AG10803 (cell line): ENCODE measurements at regions not wholly inside any gene's neighbourhood (a gene's known extent, or its start where the extent isn't known, plus 50 kb on each side); places are given as distances from the start of the nearest gene placed in this dataset.

Source experiments
- DNase-seq: peaks from one replicate; pipeline ENCODE4 v3.0.0; 2010; ENCODE audit warnings: low read depth
- H3K4me3 ChIP-seq: 2 replicates; pipeline ENCODE4 v1.5.1; 2011; ENCODE audit warnings: mild to moderate bottlenecking, low read length, control low read depth
- TF ChIP-seq, protein P1 (sequence below): conservative IDR thresholded peaks from 2 replicates; pipeline ENCODE4 v1.5.1; 2011; ENCODE audit warnings: mild to moderate bottlenecking, low read length, control low read depth, inconsistent platforms

DNA sequence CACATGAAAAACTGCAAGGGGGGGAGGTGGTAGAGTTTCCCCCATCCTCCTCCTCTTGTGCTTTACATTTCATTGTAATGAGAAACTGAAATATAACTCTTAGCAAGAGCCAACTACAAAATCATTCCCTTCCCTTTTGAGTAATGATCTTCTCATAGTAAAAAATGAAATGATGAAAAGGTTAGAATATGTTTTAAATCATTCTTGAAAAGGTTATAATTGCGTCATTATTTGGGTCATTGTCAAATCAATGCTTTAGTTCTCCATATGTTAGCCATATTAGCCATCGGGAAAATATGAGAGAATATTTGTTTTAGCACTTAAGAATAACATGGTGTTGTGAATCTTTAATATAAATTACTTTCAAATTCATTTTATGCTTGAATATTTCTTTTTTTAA is 1185.0 kb upstream of the CDH18 start:
- no peak overlapping the region for H3K4me3 ChIP-seq
- DNase-seq, result no peak
- TF ChIP-seq, protein P1, sequence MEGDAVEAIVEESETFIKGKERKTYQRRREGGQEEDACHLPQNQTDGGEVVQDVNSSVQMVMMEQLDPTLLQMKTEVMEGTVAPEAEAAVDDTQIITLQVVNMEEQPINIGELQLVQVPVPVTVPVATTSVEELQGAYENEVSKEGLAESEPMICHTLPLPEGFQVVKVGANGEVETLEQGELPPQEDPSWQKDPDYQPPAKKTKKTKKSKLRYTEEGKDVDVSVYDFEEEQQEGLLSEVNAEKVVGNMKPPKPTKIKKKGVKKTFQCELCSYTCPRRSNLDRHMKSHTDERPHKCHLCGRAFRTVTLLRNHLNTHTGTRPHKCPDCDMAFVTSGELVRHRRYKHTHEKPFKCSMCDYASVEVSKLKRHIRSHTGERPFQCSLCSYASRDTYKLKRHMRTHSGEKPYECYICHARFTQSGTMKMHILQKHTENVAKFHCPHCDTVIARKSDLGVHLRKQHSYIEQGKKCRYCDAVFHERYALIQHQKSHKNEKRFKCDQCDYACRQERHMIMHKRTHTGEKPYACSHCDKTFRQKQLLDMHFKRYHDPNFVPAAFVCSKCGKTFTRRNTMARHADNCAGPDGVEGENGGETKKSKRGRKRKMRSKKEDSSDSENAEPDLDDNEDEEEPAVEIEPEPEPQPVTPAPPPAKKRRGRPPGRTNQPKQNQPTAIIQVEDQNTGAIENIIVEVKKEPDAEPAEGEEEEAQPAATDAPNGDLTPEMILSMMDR, result no peak

DNA sequence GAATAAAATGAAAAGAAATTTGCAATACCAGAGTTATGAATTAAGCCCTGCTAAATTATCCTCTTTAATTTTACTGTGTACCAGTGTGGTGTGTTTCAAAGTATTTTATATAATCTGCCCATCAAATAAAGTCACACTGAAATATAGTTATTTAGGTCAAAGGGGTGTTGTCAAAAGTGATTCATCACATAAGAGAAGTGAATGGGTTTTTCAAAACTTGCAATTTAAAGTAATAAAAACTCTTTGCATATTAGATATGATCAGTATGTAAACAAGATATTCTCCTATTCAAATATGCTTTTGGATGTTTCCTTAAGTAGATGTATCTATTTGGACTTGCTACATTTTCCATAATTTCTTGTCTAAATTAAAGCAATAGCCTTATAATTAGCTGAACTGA is 1183.0 kb upstream of the CDH18 start:
- no peak for DNase-seq
- TF ChIP-seq, protein P1, result no peak
- H3K4me3 ChIP-seq, result no peak overlapping the region

GRCh38 chr5:21168557-21168956 is 1180.6 kb upstream of the CDH18 start:
- no peak for DNase-seq
- H3K4me3 ChIP-seq, result no peak overlapping the region
- TF ChIP-seq, protein P1, result no peak

DNA sequence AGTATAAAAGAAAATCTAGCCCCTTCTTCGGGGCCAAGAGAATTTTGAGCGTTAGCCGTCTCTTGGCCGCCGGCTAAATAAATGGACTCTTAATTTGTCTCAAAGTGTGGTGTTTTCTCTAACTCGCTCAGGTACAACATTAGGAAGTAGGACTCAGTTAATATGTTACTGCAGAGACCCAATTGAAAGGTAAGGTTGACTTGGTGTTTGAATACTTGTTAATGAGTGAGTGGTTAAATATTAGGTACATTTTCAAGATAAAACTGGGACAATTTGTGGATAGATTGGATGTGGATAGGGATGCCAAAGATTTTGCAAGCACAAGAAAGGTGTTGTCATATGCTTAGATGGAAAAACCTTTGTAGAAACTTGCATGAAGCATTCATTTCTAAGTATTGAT is 1177.3 kb upstream of the CDH18 start:
- TF ChIP-seq, protein P1, result no peak
- no peak for DNase-seq
- H3K4me3 ChIP-seq, result no peak overlapping the region

- no peak overlapping the region for H3K4me3 ChIP-seq
- TF ChIP-seq, protein P1, result no peak
- DNase-seq, result no peak
Measured at GRCh38 chr5:21164425-21164824, 1176.4 kb upstream of the CDH18 start.

- H3K4me3 ChIP-seq, result no peak overlapping the region
- TF ChIP-seq, protein P1, result no peak
- no peak for DNase-seq
Measured at GRCh38 chr5:21159510-21160059, 1171.6 kb upstream of the CDH18 start.

- DNase-seq, result no peak
- H3K4me3 ChIP-seq, result no peak overlapping the region
- TF ChIP-seq, protein P1, result no peak
Measured at GRCh38 chr5:21154526-21154925, 1166.5 kb upstream of the CDH18 start.
